ENCODE measurements at regions not wholly inside any gene's neighbourhood (a gene's known extent, or its start where the extent isn't known, plus 50 kb on each side); places are given as distances from the start of the nearest gene placed in this dataset.

- Histone ChIP-seq H3K4me3 (no peak overlapping the region), H3K9me3 (no peaks in the 10 kb centered on the region), H3K27me3 (replicated peaks; ENCODE audit: insufficient read depth) (no peaks in the 10 kb centered on the region), H3K36me3 (no peaks in the 10 kb centered on the region), H3K4me1 (ENCODE audit: control insufficient read depth in 1 of 2, low read depth in 2 of 2) (peaks cover 0 to 10% of the 10 kb centered on the region in 2 donors), H3K27ac (no peak overlapping the region)
- DNase-seq (ENCODE audit: low spot score) (no peak), ATAC-seq (ENCODE audit: insufficient number of reproducible peaks, low FRiP score, low read depth) (no peak)
- no peak for TF ChIP-seq CTCF (IDR thresholded peaks at IDR 0.05)
These were observed 129.5 kb upstream of the BMPER start for GRCh38 chr7:33775790-33776189.

GRCh38 chr7:33776788-33777187 lies 128.6 kb upstream of the BMPER start:
- H3K4me1 ChIP-seq (ENCODE audit: control insufficient read depth in 1 of 2, low read depth in 2 of 2), result peaks cover 0 to 10% of the 10 kb centered on the region in 2 donors
- no peaks in the 10 kb centered on the region for H3K9me3 ChIP-seq
- no peak overlapping the region for H3K27ac ChIP-seq
- TF ChIP-seq CTCF (IDR thresholded peaks at IDR 0.05), result no peak
- no peak overlapping the region for H3K4me3 ChIP-seq
- DNase-seq (ENCODE audit: low spot score) (no peak), ATAC-seq (ENCODE audit: insufficient number of reproducible peaks, low FRiP score, low read depth) (no peak)
- H3K36me3 ChIP-seq, result no peaks in the 10 kb centered on the region
- H3K27me3 ChIP-seq (replicated peaks; ENCODE audit: insufficient read depth), result no peaks in the 10 kb centered on the region

- no peaks in the 10 kb centered on the region for H3K9me3 ChIP-seq
- H3K27ac ChIP-seq, result no peak overlapping the region
- DNase-seq (ENCODE audit: low spot score), result no peak
- H3K4me3 ChIP-seq, result no peak overlapping the region
- no peak for TF ChIP-seq CTCF (IDR thresholded peaks at IDR 0.05)
- H3K4me1 ChIP-seq (ENCODE audit: control insufficient read depth in 1 of 2, low read depth in 2 of 2), result peaks cover 0 to 10% of the 10 kb centered on the region in 2 donors
- H3K27me3 ChIP-seq (replicated peaks; ENCODE audit: insufficient read depth), result no peaks in the 10 kb centered on the region
- no peak for ATAC-seq (ENCODE audit: insufficient number of reproducible peaks, low FRiP score, low read depth)
- no peaks in the 10 kb centered on the region for H3K36me3 ChIP-seq
These were observed 127.1 kb upstream of the BMPER start for GRCh38 chr7:33778195-33778594.

- H3K27ac ChIP-seq, result no peak overlapping the region
- peaks cover 0 to 10% of the 10 kb centered on the region in 2 donors for H3K4me1 ChIP-seq (ENCODE audit: control insufficient read depth in 1 of 2, low read depth in 2 of 2)
- TF ChIP-seq CTCF (IDR thresholded peaks at IDR 0.05), result no peak
- ATAC-seq (ENCODE audit: insufficient number of reproducible peaks, low FRiP score, low read depth) (no peak), DNase-seq (ENCODE audit: low spot score) (no peak)
- no peaks in the 10 kb centered on the region for H3K9me3 ChIP-seq
- no peaks in the 10 kb centered on the region for H3K27me3 ChIP-seq (replicated peaks; ENCODE audit: insufficient read depth)
- no peaks in the 10 kb centered on the region for H3K36me3 ChIP-seq
- no peak overlapping the region for H3K4me3 ChIP-seq
These were observed 126.1 kb upstream of the BMPER start for GRCh38 chr7:33779216-33779615.

GRCh38 chr7:33781167-33781566 lies 124.2 kb upstream of the BMPER start:
- no peaks in the 10 kb centered on the region for H3K36me3 ChIP-seq
- no peaks in the 10 kb centered on the region for H3K27me3 ChIP-seq (replicated peaks; ENCODE audit: insufficient read depth)
- H3K9me3 ChIP-seq, result no peaks in the 10 kb centered on the region
- TF ChIP-seq CTCF (IDR thresholded peaks at IDR 0.05), result no peak
- no peak overlapping the region for H3K4me3 ChIP-seq
- DNase-seq (ENCODE audit: low spot score) (no peak), ATAC-seq (ENCODE audit: insufficient number of reproducible peaks, low FRiP score, low read depth) (no peak)
- H3K27ac ChIP-seq, result no peak overlapping the region
- no peaks in the 10 kb centered on the region for H3K4me1 ChIP-seq (ENCODE audit: control insufficient read depth in 1 of 2, low read depth in 2 of 2)

All from thoracic aorta (tissue), 2 donors.